GM23248 (cell line): ENCODE measurements at regions not wholly inside any gene's neighbourhood (a gene's known extent, or its start where the extent isn't known, plus 50 kb on each side); places are given as distances from the start of the nearest gene placed in this dataset.

Source experiments
- EZH2 ChIP-seq: fragments of 200-600 bp; sonication (generic); IDR thresholded peaks from 2 replicates; pipeline ENCODE4 v1.6.1; 2018; ENCODE audit warnings: antibody characterized with exemption, mild to moderate bottlenecking; ENCODE audit not compliant: insufficient read depth, poor library complexity, severe bottlenecking
- EZH2phosphoT487 ChIP-seq: fragments of 200-600 bp; sonication (generic); IDR thresholded peaks from 2 replicates; pipeline ENCODE4 v1.6.1; 2018; ENCODE audit warnings: antibody characterized with exemption, moderate library complexity, mild to moderate bottlenecking, low read depth; ENCODE audit not compliant: insufficient read depth

GRCh38 chr6:19492636-19493405, 344.3 kb upstream of the ID4 start:
- TF ChIP-seq EZH2: no peak
- no peak for TF ChIP-seq EZH2phosphoT487
